ENCODE measurements at regions not wholly inside any gene's neighbourhood (a gene's known extent, or its start where the extent isn't known, plus 50 kb on each side); places are given as distances from the start of the nearest gene placed in this dataset.

- no peaks in the 10 kb centered on the region for H3K36me3 Mint-ChIP-seq (ENCODE audit: unreplicated experiment)
- TF ChIP-seq, protein P1, sequence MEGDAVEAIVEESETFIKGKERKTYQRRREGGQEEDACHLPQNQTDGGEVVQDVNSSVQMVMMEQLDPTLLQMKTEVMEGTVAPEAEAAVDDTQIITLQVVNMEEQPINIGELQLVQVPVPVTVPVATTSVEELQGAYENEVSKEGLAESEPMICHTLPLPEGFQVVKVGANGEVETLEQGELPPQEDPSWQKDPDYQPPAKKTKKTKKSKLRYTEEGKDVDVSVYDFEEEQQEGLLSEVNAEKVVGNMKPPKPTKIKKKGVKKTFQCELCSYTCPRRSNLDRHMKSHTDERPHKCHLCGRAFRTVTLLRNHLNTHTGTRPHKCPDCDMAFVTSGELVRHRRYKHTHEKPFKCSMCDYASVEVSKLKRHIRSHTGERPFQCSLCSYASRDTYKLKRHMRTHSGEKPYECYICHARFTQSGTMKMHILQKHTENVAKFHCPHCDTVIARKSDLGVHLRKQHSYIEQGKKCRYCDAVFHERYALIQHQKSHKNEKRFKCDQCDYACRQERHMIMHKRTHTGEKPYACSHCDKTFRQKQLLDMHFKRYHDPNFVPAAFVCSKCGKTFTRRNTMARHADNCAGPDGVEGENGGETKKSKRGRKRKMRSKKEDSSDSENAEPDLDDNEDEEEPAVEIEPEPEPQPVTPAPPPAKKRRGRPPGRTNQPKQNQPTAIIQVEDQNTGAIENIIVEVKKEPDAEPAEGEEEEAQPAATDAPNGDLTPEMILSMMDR (IDR thresholded peaks at IDR 0.05): no peak
- H3K4me1 Mint-ChIP-seq (ENCODE audit: unreplicated experiment): peaks cover 36% of the 10 kb centered on the region
- DNase-seq (ENCODE audit: extremely low spot score, unreplicated experiment): no peak
- no peak overlapping the region for H3K4me3 Mint-ChIP-seq (ENCODE audit: unreplicated experiment)
- H3K27me3 Mint-ChIP-seq (ENCODE audit: unreplicated experiment): no peaks in the 10 kb centered on the region
- peak overlapping the region; percentile 58 for H3K27ac Mint-ChIP-seq (ENCODE audit: unreplicated experiment)
- H3K9me3 Mint-ChIP-seq (ENCODE audit: unreplicated experiment): no peaks in the 10 kb centered on the region
These were observed 322.5 kb downstream of the PMP22 start for GRCh38 chr17:14942526-14943190.

GRCh38 chr17:14940938-14941265 lies 324.2 kb downstream of the PMP22 start:
- H3K27me3 Mint-ChIP-seq (ENCODE audit: unreplicated experiment): no peaks in the 10 kb centered on the region
- no peak for DNase-seq (ENCODE audit: extremely low spot score, unreplicated experiment)
- no peaks in the 10 kb centered on the region for H3K36me3 Mint-ChIP-seq (ENCODE audit: unreplicated experiment)
- peaks cover 32% of the 10 kb centered on the region for H3K4me1 Mint-ChIP-seq (ENCODE audit: unreplicated experiment)
- TF ChIP-seq, protein P1 (IDR thresholded peaks at IDR 0.05): no peak
- H3K9me3 Mint-ChIP-seq (ENCODE audit: unreplicated experiment): no peaks in the 10 kb centered on the region
- H3K4me3 Mint-ChIP-seq (ENCODE audit: unreplicated experiment): no peak overlapping the region
- no peak overlapping the region for H3K27ac Mint-ChIP-seq (ENCODE audit: unreplicated experiment)

DNA sequence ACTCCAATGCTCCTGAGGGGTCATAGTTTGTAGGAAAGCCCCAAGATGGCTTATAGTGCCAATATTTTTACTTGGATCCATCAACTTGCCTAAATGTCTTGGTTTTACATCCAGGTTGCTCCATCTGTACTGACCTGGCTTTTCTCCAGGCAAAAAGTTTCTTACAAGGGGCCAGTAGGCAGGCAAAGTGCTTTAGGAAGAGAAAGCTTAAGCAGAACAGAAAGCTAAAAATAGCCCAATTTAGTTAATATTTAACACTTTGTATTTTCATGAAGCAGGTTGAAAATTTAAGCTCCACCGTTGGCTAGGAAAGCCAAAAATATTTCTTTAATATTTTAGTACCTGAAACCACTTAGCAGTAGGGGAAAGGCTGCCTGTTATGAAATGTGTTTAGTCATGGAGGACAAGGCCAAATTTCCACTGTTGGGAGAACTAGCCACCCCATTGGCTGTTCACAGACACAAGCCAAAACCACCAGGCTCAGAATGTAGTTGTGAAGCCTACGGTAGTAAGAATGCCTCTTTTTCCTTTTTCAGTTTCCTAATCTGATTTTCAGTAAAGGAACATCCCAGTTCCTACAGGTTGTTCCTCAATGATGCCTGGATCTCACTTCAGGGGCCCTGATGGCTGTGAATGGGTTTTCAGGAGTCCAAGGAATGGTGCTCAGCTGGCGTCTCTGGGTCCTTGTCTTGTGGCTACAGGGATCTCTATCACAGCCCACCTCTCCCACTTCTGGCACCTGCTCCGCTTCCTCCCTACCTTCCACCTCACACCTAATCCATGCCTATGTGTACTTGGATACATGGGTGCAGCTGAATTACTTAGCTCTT lies 324.8 kb downstream of the PMP22 start:
- H3K4me3 Mint-ChIP-seq (ENCODE audit: unreplicated experiment): no peak overlapping the region
- H3K36me3 Mint-ChIP-seq (ENCODE audit: unreplicated experiment): no peaks in the 10 kb centered on the region
- no peak overlapping the region for H3K27ac Mint-ChIP-seq (ENCODE audit: unreplicated experiment)
- TF ChIP-seq, protein P1 (IDR thresholded peaks at IDR 0.05): no peak
- H3K27me3 Mint-ChIP-seq (ENCODE audit: unreplicated experiment): no peaks in the 10 kb centered on the region
- H3K9me3 Mint-ChIP-seq (ENCODE audit: unreplicated experiment): peaks cover under 1% of the 10 kb centered on the region
- H3K4me1 Mint-ChIP-seq (ENCODE audit: unreplicated experiment): peaks cover 30% of the 10 kb centered on the region
- no peak for DNase-seq (ENCODE audit: extremely low spot score, unreplicated experiment)

GRCh38 chr17:14935845-14936485 lies 329.2 kb downstream of the PMP22 start:
- Mint-ChIP-seq H3K27me3 (ENCODE audit: unreplicated experiment) (no peaks in the 10 kb centered on the region), H3K36me3 (ENCODE audit: unreplicated experiment) (peaks cover under 1% of the 10 kb centered on the region), H3K4me3 (ENCODE audit: unreplicated experiment) (no peak overlapping the region), H3K9me3 (ENCODE audit: unreplicated experiment) (peaks cover 6% of the 10 kb centered on the region), H3K27ac (ENCODE audit: unreplicated experiment) (no peak overlapping the region), H3K4me1 (ENCODE audit: unreplicated experiment) (peaks cover 15% of the 10 kb centered on the region)
- TF ChIP-seq, protein P1 (IDR thresholded peaks at IDR 0.05): no peak
- no peak for DNase-seq (ENCODE audit: extremely low spot score, unreplicated experiment)

Data from osteocyte (in vitro differentiated cells).